ENCODE measurements at regions not wholly inside any gene's neighbourhood (a gene's known extent, or its start where the extent isn't known, plus 50 kb on each side); places are given as distances from the start of the nearest gene placed in this dataset.

DNA sequence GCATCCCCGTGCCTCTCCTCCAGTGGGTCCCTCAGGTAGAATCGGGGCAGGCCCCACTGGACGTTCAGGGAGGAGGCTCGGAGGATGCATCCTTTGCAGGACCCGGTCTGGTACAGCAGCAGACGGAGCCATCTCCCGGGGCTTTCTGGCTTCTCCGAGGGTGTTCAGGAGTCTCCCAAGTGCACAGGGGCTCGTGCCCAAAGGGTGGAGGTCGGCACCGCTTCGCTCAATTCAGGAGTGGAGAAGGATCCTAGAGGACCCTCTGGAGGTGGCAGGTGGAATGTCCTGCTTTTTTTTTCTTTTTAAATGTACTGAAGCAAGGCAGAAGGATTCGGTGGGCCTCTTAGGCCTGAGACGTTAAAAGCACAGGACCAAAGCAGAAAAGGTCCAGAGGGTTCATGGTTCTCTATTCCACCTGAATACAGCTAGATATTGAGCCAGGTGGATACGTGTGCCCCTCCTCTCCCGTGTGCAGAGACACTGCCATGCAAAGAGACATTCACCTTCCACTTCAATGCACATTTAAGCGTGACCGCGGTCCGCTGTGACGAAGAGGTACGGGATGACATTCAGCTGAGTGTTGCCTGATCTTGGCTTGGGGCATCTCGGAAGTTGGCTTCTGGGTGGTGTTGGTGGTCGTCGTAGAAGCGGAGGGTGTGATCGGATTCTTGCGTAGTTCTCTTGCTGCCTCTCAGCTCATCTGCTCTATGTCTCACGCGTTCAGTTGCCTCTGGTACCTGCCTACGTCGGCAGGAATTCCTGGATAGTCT, 281.2 kb upstream of the AGTR2 start:
- TF ChIP-seq, protein P1, sequence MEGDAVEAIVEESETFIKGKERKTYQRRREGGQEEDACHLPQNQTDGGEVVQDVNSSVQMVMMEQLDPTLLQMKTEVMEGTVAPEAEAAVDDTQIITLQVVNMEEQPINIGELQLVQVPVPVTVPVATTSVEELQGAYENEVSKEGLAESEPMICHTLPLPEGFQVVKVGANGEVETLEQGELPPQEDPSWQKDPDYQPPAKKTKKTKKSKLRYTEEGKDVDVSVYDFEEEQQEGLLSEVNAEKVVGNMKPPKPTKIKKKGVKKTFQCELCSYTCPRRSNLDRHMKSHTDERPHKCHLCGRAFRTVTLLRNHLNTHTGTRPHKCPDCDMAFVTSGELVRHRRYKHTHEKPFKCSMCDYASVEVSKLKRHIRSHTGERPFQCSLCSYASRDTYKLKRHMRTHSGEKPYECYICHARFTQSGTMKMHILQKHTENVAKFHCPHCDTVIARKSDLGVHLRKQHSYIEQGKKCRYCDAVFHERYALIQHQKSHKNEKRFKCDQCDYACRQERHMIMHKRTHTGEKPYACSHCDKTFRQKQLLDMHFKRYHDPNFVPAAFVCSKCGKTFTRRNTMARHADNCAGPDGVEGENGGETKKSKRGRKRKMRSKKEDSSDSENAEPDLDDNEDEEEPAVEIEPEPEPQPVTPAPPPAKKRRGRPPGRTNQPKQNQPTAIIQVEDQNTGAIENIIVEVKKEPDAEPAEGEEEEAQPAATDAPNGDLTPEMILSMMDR (optimal IDR thresholded peaks at IDR 0.05 in 1 of 3, IDR thresholded peaks at IDR 0.05 in 1 of 3, conservative IDR thresholded peaks at IDR 0.05 in 1 of 3; ENCODE audit: extremely low read depth in 1 of 3, insufficient read depth in 2 of 3, low read length in 3 of 3), result no peak
- TF ChIP-seq EZH2 (IDR thresholded peaks at IDR 0.05; ENCODE audit: low read length), result no peak
